GM18507 (cell line): ENCODE measurements at regions not wholly inside any gene's neighbourhood (a gene's known extent, or its start where the extent isn't known, plus 50 kb on each side); places are given as distances from the start of the nearest gene placed in this dataset.

ENCODE experiments used
- DNase-seq: peaks from one replicate; pipeline ENCODE4 v3.0.0; 2011; ENCODE audit warnings: low read depth; ENCODE audit not compliant: insufficient read length; ENCODE audit errors: extremely low spot score
- FAIRE-seq: peaks from 2 replicates; lab custom pipeline; 2011; peaks lifted over from hg19 to GRCh38; lab: Jason Lieb, UNC

- DNase-seq (no peak), FAIRE-seq (no peak)
These were observed 114.3 kb upstream of the TNS3 start for GRCh38 chr7:47696152-47696710.

- FAIRE-seq: no peak
These were observed 111.3 kb upstream of the TNS3 start for GRCh38 chr7:47693216-47693615.

GRCh38 chr7:47691988-47692387 is 110.1 kb upstream of the TNS3 start:
- FAIRE-seq (no peak), DNase-seq (no peak)

More at GRCh38 chr7:47693216-47693615, 111.3 kb upstream of the TNS3 start:
- no peak for DNase-seq

GRCh38 chr7:47690902-47691558 is 109.1 kb upstream of the TNS3 start:
- no peak for FAIRE-seq

GRCh38 chr7:47689558-47689957 is 107.6 kb upstream of the TNS3 start:
- no peak for DNase-seq
- FAIRE-seq: no peak

More at GRCh38 chr7:47690902-47691558, 109.1 kb upstream of the TNS3 start:
- DNase-seq: no peak

- no peak for FAIRE-seq
These were observed 106.6 kb upstream of the TNS3 start for GRCh38 chr7:47688311-47689100.

GRCh38 chr7:47685712-47686376 is 103.9 kb upstream of the TNS3 start:
- DNase-seq (no peak), FAIRE-seq (no peak)

More at GRCh38 chr7:47688311-47689100, 106.6 kb upstream of the TNS3 start:
- DNase-seq: no peak

- no peak for DNase-seq
These were observed 103.2 kb upstream of the TNS3 start for GRCh38 chr7:47685151-47685550.

GRCh38 chr7:47684728-47685127 is 102.8 kb upstream of the TNS3 start:
- FAIRE-seq (no peak), DNase-seq (no peak)

More at GRCh38 chr7:47685151-47685550, 103.2 kb upstream of the TNS3 start:
- FAIRE-seq: no peak

- no peak for FAIRE-seq
- no peak for DNase-seq
These were observed 101.6 kb upstream of the TNS3 start for GRCh38 chr7:47683485-47683898.

- DNase-seq (no peak), FAIRE-seq (no peak)
These were observed 101.0 kb upstream of the TNS3 start for GRCh38 chr7:47682874-47683273.

- FAIRE-seq (no peak), DNase-seq (no peak)
These were observed 99.4 kb upstream of the TNS3 start for GRCh38 chr7:47681249-47681810.

- FAIRE-seq (no peak), DNase-seq (no peak)
These were observed 96.9 kb upstream of the TNS3 start for GRCh38 chr7:47678641-47679380.

- DNase-seq: no peak
These were observed 95.8 kb upstream of the TNS3 start for GRCh38 chr7:47677664-47678063.

GRCh38 chr7:47677093-47677492 is 95.2 kb upstream of the TNS3 start:
- FAIRE-seq: no peak

More at GRCh38 chr7:47677664-47678063, 95.8 kb upstream of the TNS3 start:
- no peak for FAIRE-seq

GRCh38 chr7:47672977-47673381 is 91.1 kb upstream of the TNS3 start:
- DNase-seq (no peak), FAIRE-seq (no peak)

More at GRCh38 chr7:47677093-47677492, 95.2 kb upstream of the TNS3 start:
- DNase-seq: no peak

GRCh38 chr7:47672271-47672791 is 90.4 kb upstream of the TNS3 start:
- FAIRE-seq (no peak), DNase-seq (no peak)

- no peak for DNase-seq
- FAIRE-seq: no peak
These were observed 89.4 kb upstream of the TNS3 start for GRCh38 chr7:47671358-47671757.

- FAIRE-seq (peak; percentile 97), DNase-seq (peak; percentile 54)
These were observed 88.8 kb upstream of the TNS3 start for GRCh38 chr7:47670729-47671128.
